H9 (cell line): ENCODE measurements at regions not wholly inside any gene's neighbourhood (a gene's known extent, or its start where the extent isn't known, plus 50 kb on each side); places are given as distances from the start of the nearest gene placed in this dataset.

Experiments
- DNase-seq: peaks from one replicate; pipeline ENCODE4 v3.0.0-alpha.2; 2017
- H2AFZ ChIP-seq: one replicate; pipeline ENCODE4 v1.6.1; 2013; ENCODE audit warnings: mild to moderate bottlenecking, low read length, control low read depth, moderate library complexity
- H2AK5ac ChIP-seq: 2 replicates; pipeline ENCODE4 v1.6.1; 2013; ENCODE audit warnings: low read length, control low read depth, mixed read lengths; ENCODE audit not compliant: insufficient read length
- H2BK120ac ChIP-seq: one replicate; pipeline ENCODE4 v1.6.1; 2013; ENCODE audit warnings: low read depth, mild to moderate bottlenecking, low read length, control low read depth, inconsistent platforms; ENCODE audit not compliant: poor library complexity, severe bottlenecking
- H2BK12ac ChIP-seq: 2 replicates; pipeline ENCODE4 v1.6.1; 2013; ENCODE audit warnings: low read length, control low read depth, mixed read lengths, low read depth; ENCODE audit not compliant: insufficient read length
- H2BK15ac ChIP-seq: 2 replicates; pipeline ENCODE4 v1.6.1; 2013; ENCODE audit warnings: low read depth, low read length, control low read depth
- H2BK20ac ChIP-seq: one replicate; pipeline ENCODE4 v1.6.1; 2013; ENCODE audit warnings: low read depth, mild to moderate bottlenecking, low read length, control low read depth, inconsistent platforms; ENCODE audit not compliant: poor library complexity, severe bottlenecking
- H2BK5ac ChIP-seq: 2 replicates; pipeline ENCODE4 v1.6.1; 2013; ENCODE audit warnings: low read length, control low read depth, mixed read lengths; ENCODE audit not compliant: insufficient read length
- H3K14ac ChIP-seq: 2 replicates; pipeline ENCODE4 v1.6.1; 2013; ENCODE audit warnings: low read length, control low read depth; ENCODE audit not compliant: insufficient read depth
- H3K18ac ChIP-seq: 2 replicates; pipeline ENCODE4 v1.6.1; 2013; ENCODE audit warnings: low read depth, mild to moderate bottlenecking, mixed read lengths, low read length, control low read depth; ENCODE audit not compliant: insufficient read length
- H3K23ac ChIP-seq: 2 replicates; pipeline ENCODE4 v1.6.1; 2013; ENCODE audit warnings: low read length, control low read depth, mixed read lengths, low read depth; ENCODE audit not compliant: insufficient read length
- H3K23me2 ChIP-seq: 2 replicates; pipeline ENCODE4 v1.6.1; 2013; ENCODE audit warnings: low read depth, mild to moderate bottlenecking, mixed read lengths, low read length, control low read depth; ENCODE audit not compliant: insufficient read length, poor library complexity, severe bottlenecking
- H3K27ac ChIP-seq: 2 replicates; pipeline ENCODE4 v1.5.1; 2013; ENCODE audit warnings: low read length, control low read depth, mixed read lengths, low read depth; ENCODE audit not compliant: insufficient read length
- H3K27me3 ChIP-seq: 2 replicates; pipeline ENCODE4 v1.6.1; 2013; ENCODE audit warnings: low read length, control low read depth, inconsistent platforms; ENCODE audit not compliant: insufficient read depth
- H3K4ac ChIP-seq: 2 replicates; pipeline ENCODE4 v1.6.1; 2013; ENCODE audit warnings: low read depth, mild to moderate bottlenecking, control low read depth, inconsistent platforms, low read length, moderate library complexity
- H3K4me1 ChIP-seq: 2 replicates; pipeline ENCODE4 v1.6.1; 2013; ENCODE audit warnings: low read length, control low read depth, inconsistent platforms; ENCODE audit not compliant: insufficient read depth
- H3K4me2 ChIP-seq: 2 replicates; pipeline ENCODE4 v1.6.1; 2013; ENCODE audit warnings: low read length, control low read depth, mixed read lengths; ENCODE audit not compliant: insufficient read length, insufficient read depth
- H3K56ac ChIP-seq: 2 replicates; pipeline ENCODE4 v1.6.1; 2013; ENCODE audit warnings: low read depth, mild to moderate bottlenecking, mixed read lengths, low read length, control low read depth; ENCODE audit not compliant: insufficient read length
- H3K79me1 ChIP-seq: 2 replicates; pipeline ENCODE4 v1.6.1; 2013; ENCODE audit warnings: low read depth, mild to moderate bottlenecking, moderate library complexity, low read length, control low read depth, inconsistent platforms; ENCODE audit not compliant: insufficient read depth, poor library complexity, severe bottlenecking
- H3K79me2 ChIP-seq: 2 replicates; pipeline ENCODE4 v1.6.1; 2013; ENCODE audit warnings: low read length, control low read depth, inconsistent platforms; ENCODE audit not compliant: insufficient read depth
- H3K9ac ChIP-seq: 2 replicates; pipeline ENCODE4 v1.6.1; 2013; ENCODE audit warnings: low read length, control low read depth, mixed read lengths; ENCODE audit not compliant: insufficient read length; ENCODE audit errors: extremely low read depth
- H3K9me3 ChIP-seq: one replicate; pipeline ENCODE4 v1.6.1; 2013; ENCODE audit warnings: low read depth, low read length, inconsistent platforms; ENCODE audit not compliant: control insufficient read depth
- H3T11ph ChIP-seq: one replicate; pipeline ENCODE4 v1.6.1; 2013; ENCODE audit warnings: mild to moderate bottlenecking, low read length, control low read depth, inconsistent platforms
- H4K20me1 ChIP-seq: one replicate; pipeline ENCODE4 v1.6.1; 2013; ENCODE audit not compliant: control insufficient read depth, insufficient read length, insufficient read depth
- H4K5ac ChIP-seq: 2 replicates; pipeline ENCODE4 v1.6.1; 2013; ENCODE audit warnings: low read depth, mild to moderate bottlenecking, mixed read lengths, low read length, control low read depth; ENCODE audit not compliant: insufficient read length
- H4K8ac ChIP-seq: replicated peaks from 2 replicates; pipeline ENCODE4 v1.6.1; 2013; ENCODE audit warnings: low read length, control low read depth, mixed read lengths, low read depth; ENCODE audit not compliant: insufficient read length
- H4K91ac ChIP-seq: 2 replicates; pipeline ENCODE4 v1.6.1; 2013; ENCODE audit warnings: low read depth, mild to moderate bottlenecking, moderate library complexity, mixed read lengths, low read length, control low read depth; ENCODE audit not compliant: insufficient read length
- H3K27ac Mint-ChIP-seq, 3 experiments: 2 replicates in 2 of 3; 3 replicates in 1 of 3; pipeline ENCODE4 v1.8.0; 2020 to 2021; ENCODE audit warnings: mixed read lengths in 3 of 3, mild to moderate bottlenecking in 1 of 3, moderate library complexity in 1 of 3
- H3K27me3 Mint-ChIP-seq: 2 replicates; pipeline ENCODE4 v1.8.0; 2021; ENCODE audit warnings: low read depth, mild to moderate bottlenecking, moderate library complexity, mixed read lengths
- H3K36me3 Mint-ChIP-seq, 3 experiments: 2 replicates in 2 of 3; 3 replicates in 1 of 3; pipeline ENCODE4 v1.8.0; 2020 to 2021; ENCODE audit warnings: low read depth in 3 of 3, mixed read lengths in 3 of 3; ENCODE audit not compliant: insufficient read depth in 1 of 3
- H3K4me1 Mint-ChIP-seq, 2 experiments: 2 replicates each; pipeline ENCODE4 v1.8.0; 2020; ENCODE audit warnings: mixed read lengths in 2 of 2
- H3K4me3 Mint-ChIP-seq, 2 experiments: 2 replicates in 1 of 2; 3 replicates in 1 of 2; pipeline ENCODE4 v1.8.0; 2020 to 2021; ENCODE audit warnings: mild to moderate bottlenecking in 2 of 2, mixed read lengths in 2 of 2, moderate library complexity in 1 of 2
- H3K9me3 Mint-ChIP-seq, 2 experiments: 2 replicates in 1 of 2; 3 replicates in 1 of 2; pipeline ENCODE4 v1.8.0; 2020; ENCODE audit warnings: mild to moderate bottlenecking in 2 of 2, mixed read lengths in 2 of 2, moderate library complexity in 1 of 2
- CTCF ChIP-seq: fragments of 200-600 bp; sonication (generic); conservative IDR thresholded peaks from 3 replicates; pipeline ENCODE4 v1.8.0; 2021; ENCODE audit warnings: antibody characterized with exemption, mild to moderate bottlenecking
- WGBS: extraction: QIAGEN DNeasy Blood & Tissue Kit; methylation state at CpG from one replicate; pipeline ENCODE4 v1.1.7; 2013; ENCODE audit warnings: missing lambda C conversion rate, low lambda C conversion rate, mixed read lengths; ENCODE audit not compliant: insufficient read length; ENCODE audit errors: extremely low coverage; 5-methylcytosine and 5-hydroxymethylcytosine counted together

GRCh38 chr6:19664050-19664449, 173.1 kb upstream of the ID4 start:
- H2BK120ac ChIP-seq: no peak overlapping the region
- no peak overlapping the region for H2AFZ ChIP-seq
- H3K4me3 Mint-ChIP-seq: peak overlapping the region in 1 of 2 experiments; percentile 3; a peak in 3 of 5 replicates
- H3K9me3 Mint-ChIP-seq: no peaks in the 10 kb centered on the region
- no peak overlapping the region for H4K5ac ChIP-seq
- H2AK5ac ChIP-seq: no peak overlapping the region
- no peak overlapping the region for H4K8ac ChIP-seq
- H3T11ph ChIP-seq: no peak overlapping the region
- H3K56ac ChIP-seq: no peak overlapping the region
- no peak for TF ChIP-seq CTCF
- H3K79me1 ChIP-seq: no peaks in the 10 kb centered on the region
- H4K20me1 ChIP-seq: no peaks in the 10 kb centered on the region
- no peak overlapping the region for H2BK20ac ChIP-seq
- whole genome bisulfite sequencing: no CpG with 5 or more reads among the region's 7 CpGs
- DNase-seq: no peak
- peaks cover 21% of the 10 kb centered on the region; the same call in 1 of the 2 replicates for H3K4me1 ChIP-seq
- H3K23me2 ChIP-seq: no peaks in the 10 kb centered on the region
- H3K27ac Mint-ChIP-seq: peak overlapping the region; percentile 7 to 96 (median 63)
- H3K4ac ChIP-seq: no peak overlapping the region
- no peak overlapping the region for H3K14ac ChIP-seq
- peak overlapping the region; percentile 63 for H3K27ac ChIP-seq
- no peak overlapping the region for H2BK5ac ChIP-seq
- H3K9ac ChIP-seq: no peak overlapping the region
- H3K23ac ChIP-seq: no peak overlapping the region
- H2BK15ac ChIP-seq: no peak overlapping the region
- H3K36me3 Mint-ChIP-seq: peaks cover 0 to 1% (median 0%) of the 10 kb centered on the region in 3 experiments; a peak in 1 of 7 replicates
- H3K4me2 ChIP-seq: peak overlapping the region; percentile 38
- H3K27me3 Mint-ChIP-seq: no peaks in the 10 kb centered on the region
- H2BK12ac ChIP-seq: peak overlapping the region; percentile 31
- H3K9me3 ChIP-seq: no peaks in the 10 kb centered on the region
- peaks cover 64 to 69% of the 10 kb centered on the region in 2 experiments for H3K4me1 Mint-ChIP-seq
- H3K27me3 ChIP-seq: no peaks in the 10 kb centered on the region
- H3K18ac ChIP-seq: peak overlapping the region; percentile 85
- no peak overlapping the region for H4K91ac ChIP-seq
- no peaks in the 10 kb centered on the region for H3K79me2 ChIP-seq
